ENCODE measurements at regions not wholly inside any gene's neighbourhood (a gene's known extent, or its start where the extent isn't known, plus 50 kb on each side); places are given as distances from the start of the nearest gene placed in this dataset.
"Not testable (repeated sequence)": the region's sequence is repeated elsewhere in the genome, so short reads cannot be mapped to it uniquely, and the experiment has no call there.

DNA sequence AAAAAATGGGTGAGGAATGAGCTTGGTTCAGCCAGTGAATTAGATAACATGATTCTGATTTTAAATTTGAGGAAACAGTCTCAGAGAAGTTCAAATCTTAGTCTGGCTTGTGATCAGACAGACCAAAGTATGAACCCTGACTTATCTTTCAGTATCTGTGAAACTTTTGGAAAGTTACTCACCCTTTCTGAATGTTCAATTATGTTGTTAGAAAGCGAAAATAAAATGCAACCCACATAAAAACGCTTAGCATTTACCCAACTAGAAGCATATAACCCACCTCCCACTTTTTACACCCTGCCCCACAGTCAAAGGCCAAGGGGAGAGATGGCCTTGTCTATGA, 319.7 kb downstream of the SPATA31A1 start:
- TF ChIP-seq POLR2A (IDR thresholded peaks at IDR 0.05; ENCODE audit: low read depth); POLR2AphosphoS5 (IDR thresholded peaks at IDR 0.05): not testable (repeated sequence)
- TF ChIP-seq, protein P1, sequence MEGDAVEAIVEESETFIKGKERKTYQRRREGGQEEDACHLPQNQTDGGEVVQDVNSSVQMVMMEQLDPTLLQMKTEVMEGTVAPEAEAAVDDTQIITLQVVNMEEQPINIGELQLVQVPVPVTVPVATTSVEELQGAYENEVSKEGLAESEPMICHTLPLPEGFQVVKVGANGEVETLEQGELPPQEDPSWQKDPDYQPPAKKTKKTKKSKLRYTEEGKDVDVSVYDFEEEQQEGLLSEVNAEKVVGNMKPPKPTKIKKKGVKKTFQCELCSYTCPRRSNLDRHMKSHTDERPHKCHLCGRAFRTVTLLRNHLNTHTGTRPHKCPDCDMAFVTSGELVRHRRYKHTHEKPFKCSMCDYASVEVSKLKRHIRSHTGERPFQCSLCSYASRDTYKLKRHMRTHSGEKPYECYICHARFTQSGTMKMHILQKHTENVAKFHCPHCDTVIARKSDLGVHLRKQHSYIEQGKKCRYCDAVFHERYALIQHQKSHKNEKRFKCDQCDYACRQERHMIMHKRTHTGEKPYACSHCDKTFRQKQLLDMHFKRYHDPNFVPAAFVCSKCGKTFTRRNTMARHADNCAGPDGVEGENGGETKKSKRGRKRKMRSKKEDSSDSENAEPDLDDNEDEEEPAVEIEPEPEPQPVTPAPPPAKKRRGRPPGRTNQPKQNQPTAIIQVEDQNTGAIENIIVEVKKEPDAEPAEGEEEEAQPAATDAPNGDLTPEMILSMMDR (IDR thresholded peaks at IDR 0.05): not testable (repeated sequence)
